BE2C (cell line): ENCODE measurements at regions not wholly inside any gene's neighbourhood (a gene's known extent, or its start where the extent isn't known, plus 50 kb on each side); places are given as distances from the start of the nearest gene placed in this dataset.

Experiments used
- DNase-seq: peaks from one replicate; pipeline ENCODE4 v3.0.0-alpha.2; 2020
- H3K27me3 ChIP-seq: fragments of 250-450 bp; sonication (Bioruptor Pico); 2 replicates; pipeline ENCODE4 v1.5.1; 2020; ENCODE audit warnings: mild to moderate bottlenecking
- H3K36me3 ChIP-seq: fragments of 250-450 bp; sonication (Bioruptor Pico); 2 replicates; pipeline ENCODE4 v1.5.1; 2020; ENCODE audit warnings: mild to moderate bottlenecking
- H3K4me1 ChIP-seq: fragments of 250-450 bp; sonication (Bioruptor Pico); 2 replicates; pipeline ENCODE4 v1.5.1; 2020
- H3K4me3 ChIP-seq: 2 replicates; pipeline ENCODE4 v1.5.1; 2011; ENCODE audit warnings: low read depth, low read length
- H3K9me3 ChIP-seq: fragments of 250-450 bp; sonication (Bioruptor Pico); 2 replicates; pipeline ENCODE4 v1.5.1; 2020
- CTCF ChIP-seq: IDR thresholded peaks from 2 replicates; pipeline ENCODE4 v1.5.1; 2012; ENCODE audit warnings: mild to moderate bottlenecking, low read depth, low read length

- H3K4me3 ChIP-seq = no peak overlapping the region
- TF ChIP-seq CTCF = no peak
- peaks cover 5% of the 10 kb centered on the region; the same call in 1 of the 2 replicates for H3K27me3 ChIP-seq
- DNase-seq = no peak
- no peaks in the 10 kb centered on the region for H3K9me3 ChIP-seq
- no peaks in the 10 kb centered on the region for H3K4me1 ChIP-seq
- H3K36me3 ChIP-seq = no peaks in the 10 kb centered on the region
Measured at GRCh38 chr13:73413656-73414055, 354.9 kb downstream of the KLF5 start.

GRCh38 chr13:73412933-73413332, 354.1 kb downstream of the KLF5 start:
- Histone ChIP-seq H3K4me1 (no peaks in the 10 kb centered on the region), H3K4me3 (no peak overlapping the region), H3K27me3 (no peaks in the 10 kb centered on the region; the same call in 1 of the 2 replicates), H3K36me3 (no peaks in the 10 kb centered on the region), H3K9me3 (no peaks in the 10 kb centered on the region)
- TF ChIP-seq CTCF = no peak
- DNase-seq = no peak

GRCh38 chr13:73411067-73411809, 352.4 kb downstream of the KLF5 start:
- H3K36me3 ChIP-seq = no peaks in the 10 kb centered on the region
- no peak for TF ChIP-seq CTCF

GRCh38 chr13:73406454-73406853, 347.6 kb downstream of the KLF5 start:
- Histone ChIP-seq H3K4me3 (no peak overlapping the region), H3K27me3 (no peaks in the 10 kb centered on the region), H3K4me1 (no peaks in the 10 kb centered on the region), H3K9me3 (no peaks in the 10 kb centered on the region), H3K36me3 (no peaks in the 10 kb centered on the region)
- no peak for TF ChIP-seq CTCF
- no peak for DNase-seq

More at GRCh38 chr13:73411067-73411809, 352.4 kb downstream of the KLF5 start:
- no peaks in the 10 kb centered on the region for H3K9me3 ChIP-seq
- no peaks in the 10 kb centered on the region for H3K4me1 ChIP-seq
- H3K4me3 ChIP-seq = no peak overlapping the region
- no peak for DNase-seq
- H3K27me3 ChIP-seq = no peaks in the 10 kb centered on the region

GRCh38 chr13:73404581-73404980, 345.8 kb downstream of the KLF5 start:
- Histone ChIP-seq H3K9me3 (no peaks in the 10 kb centered on the region), H3K36me3 (no peaks in the 10 kb centered on the region), H3K4me3 (no peak overlapping the region), H3K4me1 (no peaks in the 10 kb centered on the region), H3K27me3 (no peaks in the 10 kb centered on the region)
- DNase-seq = no peak
- TF ChIP-seq CTCF = no peak

- no peak for TF ChIP-seq CTCF
- H3K4me1 ChIP-seq = no peaks in the 10 kb centered on the region
- H3K27me3 ChIP-seq = peaks cover 1% of the 10 kb centered on the region
- no peaks in the 10 kb centered on the region for H3K9me3 ChIP-seq
- no peak for DNase-seq
- no peak overlapping the region for H3K4me3 ChIP-seq
- H3K36me3 ChIP-seq = no peaks in the 10 kb centered on the region
Measured at GRCh38 chr13:73403355-73404120, 344.7 kb downstream of the KLF5 start.
